HFFc6 (cell line): ENCODE measurements at regions not wholly inside any gene's neighbourhood (a gene's known extent, or its start where the extent isn't known, plus 50 kb on each side); places are given as distances from the start of the nearest gene placed in this dataset.

Source experiments
- DNase-seq: peaks from one replicate; pipeline ENCODE4 v3.0.0-alpha.2; 2018
- H3K27ac Mint-ChIP-seq: 2 replicates; pipeline ENCODE4 v1.8.0; 2020; ENCODE audit warnings: mild to moderate bottlenecking, mixed read lengths
- H3K27me3 Mint-ChIP-seq: 2 replicates; pipeline ENCODE4 v1.8.0; 2021; ENCODE audit warnings: mild to moderate bottlenecking, moderate library complexity, mixed read lengths; ENCODE audit not compliant: insufficient read depth
- H3K36me3 Mint-ChIP-seq: 2 replicates; pipeline ENCODE4 v1.8.0; 2021; ENCODE audit warnings: low read depth, mixed read lengths
- H3K4me1 Mint-ChIP-seq: 2 replicates; pipeline ENCODE4 v1.8.0; 2020; ENCODE audit warnings: low read depth, mixed read lengths
- H3K4me3 Mint-ChIP-seq: 2 replicates; pipeline ENCODE4 v1.8.0; 2020; ENCODE audit warnings: mild to moderate bottlenecking, moderate library complexity, mixed read lengths
- H3K9me3 Mint-ChIP-seq: 2 replicates; pipeline ENCODE4 v1.8.0; 2020; ENCODE audit warnings: mild to moderate bottlenecking, mixed read lengths
- CTCF ChIP-seq: fragments of 200-600 bp; sonication (generic); IDR thresholded peaks from 2 replicates; pipeline ENCODE4 v1.5.0; 2021; ENCODE audit warnings: antibody characterized with exemption, mild to moderate bottlenecking

GRCh38 chr10:8435186-8436055, 380.9 kb downstream of the GATA3 start:
- H3K27me3 Mint-ChIP-seq, result no peaks in the 10 kb centered on the region
- H3K36me3 Mint-ChIP-seq, result no peaks in the 10 kb centered on the region
- no peak overlapping the region for H3K4me3 Mint-ChIP-seq
- H3K9me3 Mint-ChIP-seq, result peaks cover 66% of the 10 kb centered on the region
- no peak for DNase-seq
- H3K4me1 Mint-ChIP-seq, result no peaks in the 10 kb centered on the region
- no peak for TF ChIP-seq CTCF
- no peak overlapping the region for H3K27ac Mint-ChIP-seq

GRCh38 chr10:8437896-8438295, 383.4 kb downstream of the GATA3 start:
- Mint-ChIP-seq H3K27ac (no peak overlapping the region), H3K9me3 (peaks cover 70% of the 10 kb centered on the region), H3K4me3 (no peak overlapping the region), H3K36me3 (no peaks in the 10 kb centered on the region), H3K27me3 (no peaks in the 10 kb centered on the region), H3K4me1 (no peaks in the 10 kb centered on the region)
- no peak for TF ChIP-seq CTCF
- no peak for DNase-seq

- H3K36me3 Mint-ChIP-seq, result no peaks in the 10 kb centered on the region
- H3K27ac Mint-ChIP-seq, result no peak overlapping the region
- no peak for TF ChIP-seq CTCF
- H3K4me3 Mint-ChIP-seq, result no peak overlapping the region
- no peak for DNase-seq
- H3K4me1 Mint-ChIP-seq, result no peaks in the 10 kb centered on the region
- no peaks in the 10 kb centered on the region for H3K27me3 Mint-ChIP-seq
- H3K9me3 Mint-ChIP-seq, result peaks cover 73% of the 10 kb centered on the region
Observed at GRCh38 chr10:8438603-8439002, 384.1 kb downstream of the GATA3 start.

GRCh38 chr10:8439040-8439439, 384.6 kb downstream of the GATA3 start:
- Mint-ChIP-seq H3K9me3 (peaks cover 70% of the 10 kb centered on the region), H3K4me1 (no peaks in the 10 kb centered on the region), H3K27me3 (no peaks in the 10 kb centered on the region), H3K4me3 (no peak overlapping the region), H3K27ac (no peak overlapping the region), H3K36me3 (no peaks in the 10 kb centered on the region)
- no peak for DNase-seq
- no peak for TF ChIP-seq CTCF

- TF ChIP-seq CTCF, result no peak
- Mint-ChIP-seq H3K27ac (no peak overlapping the region), H3K4me1 (no peaks in the 10 kb centered on the region), H3K4me3 (no peak overlapping the region), H3K9me3 (peaks cover 23% of the 10 kb centered on the region), H3K27me3 (no peaks in the 10 kb centered on the region), H3K36me3 (no peaks in the 10 kb centered on the region)
- no peak for DNase-seq
Observed at GRCh38 chr10:8444630-8445029, 390.1 kb downstream of the GATA3 start.
